Uterus (tissue), 3 donors: ENCODE measurements at regions not wholly inside any gene's neighbourhood (a gene's known extent, or its start where the extent isn't known, plus 50 kb on each side); places are given as distances from the start of the nearest gene placed in this dataset.

Experiments
- DNase-seq, 2 donors: peaks; one replicate each; pipeline ENCODE4 v3.0.0-alpha.2; 2019 to 2020
- H3K27ac ChIP-seq, 2 donors: fragments of 200-600 bp; sonication (generic); 1 replicate in 1 of 2; 2 replicates in 1 of 2; pipeline ENCODE4 v1.5.1; 2016 to 2018
- H3K27me3 ChIP-seq, 2 donors: fragments of 200-600 bp; sonication (generic); one replicate each; pipeline ENCODE4 v1.5.1; 2018 to 2019; ENCODE audit warnings: control low read depth in 1 of 2
- H3K36me3 ChIP-seq, 2 donors: fragments of 200-600 bp; sonication (generic); one replicate each; pipeline ENCODE4 v1.5.1; 2019; ENCODE audit warnings: control low read depth in 1 of 2
- H3K4me1 ChIP-seq, 2 donors: fragments of 200-600 bp; sonication (generic); one replicate each; pipeline ENCODE4 v1.5.1; 2018 to 2019; ENCODE audit warnings: control low read depth in 1 of 2
- H3K4me3 ChIP-seq, 2 donors: fragments of 200-600 bp; sonication (generic); 1 replicate in 1 of 2; 2 replicates in 1 of 2; pipeline ENCODE4 v1.5.1; 2018 to 2019; ENCODE audit warnings: mild to moderate bottlenecking in 1 of 2
- H3K9me3 ChIP-seq, 2 donors: fragments of 200-600 bp; sonication (generic); one replicate each; pipeline ENCODE4 v1.5.1; 2019; ENCODE audit warnings: control low read depth in 1 of 2
- CTCF ChIP-seq, 4 experiments: fragments of 200-600 bp in 2 of 4; fragments of 450-650 bp in 2 of 4; sonication (generic) in 2 of 4; IDR thresholded peaks; one replicate each; pipeline ENCODE4 v1.5.1; 2016 to 2019; ENCODE audit warnings: antibody characterized with exemption in 4 of 4, mild to moderate bottlenecking in 2 of 4, moderate library complexity in 1 of 4
- POLR2A ChIP-seq, 2 donors: fragments of 450-650 bp; IDR thresholded peaks; one replicate each; pipeline ENCODE4 v1.6.1; 2016; ENCODE audit warnings: antibody characterized with exemption in 2 of 2, mild to moderate bottlenecking in 1 of 2, moderate library complexity in 1 of 2
- intact Hi-C: fragments of 100-400 bp; cut with DNase I; formaldehyde crosslinking; loops from one replicate; pipeline ENCODE4 v1.15.1; 2023; ENCODE audit warnings: low total_unique reads
- donor health status: DM: yes; HTN: yes; CAD: no.

GRCh38 chr6:67184405-67184804, 1450.7 kb upstream of the ADGRB3 start:
- no peak overlapping the region for H3K4me3 ChIP-seq

GRCh38 chr6:67175101-67175500, 1460.0 kb upstream of the ADGRB3 start:
- DNase-seq: no peak
- Histone ChIP-seq H3K36me3 (no peaks in the 10 kb centered on the region), H3K4me1 (no peaks in the 10 kb centered on the region), H3K9me3 (no peaks in the 10 kb centered on the region), H3K27ac (no peak overlapping the region), H3K4me3 (no peak overlapping the region), H3K27me3 (no peaks in the 10 kb centered on the region)
- intact Hi-C loops: no loop called here
- TF ChIP-seq POLR2A (IDR thresholded peaks at IDR 0.05): no peak
- TF ChIP-seq CTCF (IDR thresholded peaks at IDR 0.05): no peak

More at GRCh38 chr6:67184405-67184804, 1450.7 kb upstream of the ADGRB3 start:
- DNase-seq: no peak
- Histone ChIP-seq H3K27me3 (no peaks in the 10 kb centered on the region), H3K9me3 (no peaks in the 10 kb centered on the region), H3K4me1 (no peaks in the 10 kb centered on the region), H3K36me3 (no peaks in the 10 kb centered on the region), H3K27ac (no peak overlapping the region)
- TF ChIP-seq CTCF (IDR thresholded peaks at IDR 0.05) (no peak), POLR2A (IDR thresholded peaks at IDR 0.05) (no peak)
- intact Hi-C loops: no loop called here

- Histone ChIP-seq H3K4me1 (no peaks in the 10 kb centered on the region), H3K9me3 (no peaks in the 10 kb centered on the region), H3K36me3 (no peaks in the 10 kb centered on the region), H3K4me3 (no peak overlapping the region), H3K27ac (no peak overlapping the region), H3K27me3 (no peaks in the 10 kb centered on the region)
- intact Hi-C loops: no loop called here
- no peak for DNase-seq
- TF ChIP-seq CTCF (IDR thresholded peaks at IDR 0.05): no peak
- no peak for TF ChIP-seq POLR2A (IDR thresholded peaks at IDR 0.05)
These were observed 1458.6 kb upstream of the EYS start for GRCh38 chr6:67165606-67166005.

- no peaks in the 10 kb centered on the region for H3K36me3 ChIP-seq
- H3K9me3 ChIP-seq: no peaks in the 10 kb centered on the region
- intact Hi-C loops: no loop called here
- DNase-seq: no peak
- TF ChIP-seq POLR2A (IDR thresholded peaks at IDR 0.05) (no peak), CTCF (IDR thresholded peaks at IDR 0.05) (no peak)
- no peaks in the 10 kb centered on the region for H3K4me1 ChIP-seq
- H3K27ac ChIP-seq: no peak overlapping the region
- no peak overlapping the region for H3K4me3 ChIP-seq
- no peaks in the 10 kb centered on the region for H3K27me3 ChIP-seq
These were observed 1453.8 kb upstream of the EYS start for GRCh38 chr6:67160820-67161219.

GRCh38 chr6:67141005-67141404, 1434.0 kb upstream of the EYS start:
- Histone ChIP-seq H3K27me3 (no peaks in the 10 kb centered on the region), H3K4me3 (no peak overlapping the region), H3K36me3 (no peaks in the 10 kb centered on the region), H3K4me1 (no peaks in the 10 kb centered on the region), H3K9me3 (no peaks in the 10 kb centered on the region), H3K27ac (no peak overlapping the region)
- TF ChIP-seq CTCF (IDR thresholded peaks at IDR 0.05) (no peak), POLR2A (IDR thresholded peaks at IDR 0.05) (no peak)
- intact Hi-C loops: no loop called here
- no peak for DNase-seq
